Liver (tissue), 8 donors: ENCODE measurements at regions not wholly inside any gene's neighbourhood (a gene's known extent, or its start where the extent isn't known, plus 50 kb on each side); places are given as distances from the start of the nearest gene placed in this dataset.

Experiments
- DNase-seq: peaks from one replicate; pipeline ENCODE4 v3.0.0-alpha.2; 2017; ENCODE audit warnings: low spot score
- H3K27ac ChIP-seq, 2 donors: one replicate each; pipeline ENCODE4 v1.7.0; 2013; ENCODE audit warnings: inconsistent platforms in 2 of 2, low read length in 2 of 2, control low read depth in 1 of 2, low read depth in 1 of 2, mild to moderate bottlenecking in 1 of 2
- H3K27me3 ChIP-seq, 4 donors: one replicate each; pipeline versions ENCODE4 v1.6.1 to v1.7.0; 2013; ENCODE audit warnings: low read length in 3 of 4, inconsistent platforms in 1 of 4, mild to moderate bottlenecking in 1 of 4, moderate library complexity in 1 of 4; ENCODE audit not compliant: control insufficient read depth in 4 of 4, insufficient read depth in 4 of 4
- H3K36me3 ChIP-seq, 4 donors: one replicate each; pipeline versions ENCODE4 v1.6.1 to v1.7.0; 2013; ENCODE audit warnings: low read length in 3 of 4, mild to moderate bottlenecking in 3 of 4, low read depth in 1 of 4, moderate library complexity in 1 of 4; ENCODE audit not compliant: control insufficient read depth in 4 of 4, insufficient read depth in 3 of 4
- H3K4me1 ChIP-seq, 4 donors: one replicate each; pipeline versions ENCODE4 v1.6.1 to v1.7.0; 2013; ENCODE audit warnings: low read length in 3 of 4, mild to moderate bottlenecking in 3 of 4, moderate library complexity in 1 of 4; ENCODE audit not compliant: control insufficient read depth in 4 of 4, insufficient read depth in 4 of 4
- H3K4me3 ChIP-seq, 3 donors: one replicate each; pipeline versions ENCODE4 v1.6.1 to v1.7.0; 2013; ENCODE audit warnings: low read length in 3 of 3, control low read depth in 1 of 3, low read depth in 1 of 3, mild to moderate bottlenecking in 1 of 3
- H3K9ac ChIP-seq, 2 donors: one replicate each; pipeline ENCODE4 v1.7.0; 2013; ENCODE audit warnings: low read length in 2 of 2, mild to moderate bottlenecking in 2 of 2, moderate library complexity in 2 of 2, control low read depth in 1 of 2, low read depth in 1 of 2
- H3K9me3 ChIP-seq, 4 donors: one replicate each; pipeline versions ENCODE4 v1.6.1 to v1.7.0; 2013; ENCODE audit warnings: low read length in 3 of 4; ENCODE audit not compliant: control insufficient read depth in 4 of 4
- EGR1 ChIP-seq, 2 donors: IDR thresholded peaks; 2 replicates each; pipeline ENCODE4 v1.6.1; 2016 to 2018; ENCODE audit warnings: antibody characterized with exemption in 2 of 2, low read depth in 2 of 2
- FOXA1 ChIP-seq: IDR thresholded peaks from 2 replicates; pipeline ENCODE4 v1.6.1; 2016; ENCODE audit warnings: antibody characterized with exemption
- FOXA2 ChIP-seq: IDR thresholded peaks from 2 replicates; pipeline ENCODE4 v1.6.1; 2016; ENCODE audit warnings: antibody characterized with exemption
- GABPA ChIP-seq, 2 donors: IDR thresholded peaks in 1 of 2; conservative IDR thresholded peaks in 1 of 2; 2 replicates each; pipeline ENCODE4 v1.6.1; 2016; ENCODE audit warnings: antibody characterized with exemption in 2 of 2, mild to moderate bottlenecking in 1 of 2, moderate library complexity in 1 of 2
- HNF4A ChIP-seq, 2 donors: conservative IDR thresholded peaks; 2 replicates each; pipeline ENCODE4 v1.6.1; 2016; ENCODE audit warnings: antibody characterized with exemption in 2 of 2, mild to moderate bottlenecking in 2 of 2
- HNF4G ChIP-seq: IDR thresholded peaks from 2 replicates; pipeline ENCODE4 v1.6.1; 2016; ENCODE audit warnings: antibody characterized with exemption
- JUND ChIP-seq, 2 donors: IDR thresholded peaks; 2 replicates each; pipeline ENCODE4 v1.6.1; 2016; ENCODE audit warnings: antibody characterized with exemption in 2 of 2
- NR2F2 ChIP-seq: IDR thresholded peaks from 2 replicates; pipeline ENCODE4 v1.6.1; 2016; ENCODE audit warnings: antibody characterized with exemption
- RAD21 ChIP-seq, 2 donors: IDR thresholded peaks; 2 replicates each; pipeline ENCODE4 v1.6.1; 2016; ENCODE audit warnings: antibody characterized with exemption in 2 of 2, mild to moderate bottlenecking in 2 of 2
- RXRA ChIP-seq, 2 donors: IDR thresholded peaks; 2 replicates each; pipeline ENCODE4 v1.6.1; 2017 to 2018; ENCODE audit warnings: antibody characterized with exemption in 2 of 2, mild to moderate bottlenecking in 1 of 2
- SP1 ChIP-seq: IDR thresholded peaks from 2 replicates; pipeline ENCODE4 v1.6.1; 2018; ENCODE audit warnings: antibody characterized with exemption, mild to moderate bottlenecking
- TAF1 ChIP-seq: conservative IDR thresholded peaks from 2 replicates; pipeline ENCODE4 v1.6.1; 2016; ENCODE audit warnings: antibody characterized with exemption, mild to moderate bottlenecking
- YY1 ChIP-seq: IDR thresholded peaks from 2 replicates; pipeline ENCODE4 v1.6.1; 2016; ENCODE audit warnings: antibody characterized with exemption, mild to moderate bottlenecking
- WGBS: extraction: QIAGEN DNeasy Blood & Tissue Kit; methylation state at CpG from one replicate; pipeline ENCODE4 v1.1.7; 2013; 5-methylcytosine and 5-hydroxymethylcytosine counted together
- TF ChIP-seq, protein P1 (sequence below): IDR thresholded peaks from 2 replicates; pipeline ENCODE4 v1.6.1; 2016; ENCODE audit warnings: antibody characterized with exemption
- TF ChIP-seq, protein P2 (sequence below): IDR thresholded peaks from 2 replicates; pipeline ENCODE4 v1.6.1; 2016; ENCODE audit warnings: antibody characterized with exemption, mild to moderate bottlenecking
- TF ChIP-seq, protein P3 (sequence below): IDR thresholded peaks from 2 replicates; pipeline ENCODE4 v1.6.1; 2016; ENCODE audit warnings: antibody characterized with exemption
- TF ChIP-seq, protein P4 (sequence below): IDR thresholded peaks from 2 replicates; pipeline ENCODE4 v1.6.1; 2016; ENCODE audit warnings: antibody characterized with exemption
- TF ChIP-seq, protein P5 (sequence below): fragments of 150-350 bp; IDR thresholded peaks from 2 replicates; pipeline ENCODE4 v1.5.1; 2017; ENCODE audit warnings: improper control_type of control experiment, low read depth, low read length; ENCODE audit not compliant: missing input control
- donor health status: healthy.
- donor health status: healthy.
- donor health status: healthy.
- donor health status: healthy.
- donor health status: healthy.

DNA sequence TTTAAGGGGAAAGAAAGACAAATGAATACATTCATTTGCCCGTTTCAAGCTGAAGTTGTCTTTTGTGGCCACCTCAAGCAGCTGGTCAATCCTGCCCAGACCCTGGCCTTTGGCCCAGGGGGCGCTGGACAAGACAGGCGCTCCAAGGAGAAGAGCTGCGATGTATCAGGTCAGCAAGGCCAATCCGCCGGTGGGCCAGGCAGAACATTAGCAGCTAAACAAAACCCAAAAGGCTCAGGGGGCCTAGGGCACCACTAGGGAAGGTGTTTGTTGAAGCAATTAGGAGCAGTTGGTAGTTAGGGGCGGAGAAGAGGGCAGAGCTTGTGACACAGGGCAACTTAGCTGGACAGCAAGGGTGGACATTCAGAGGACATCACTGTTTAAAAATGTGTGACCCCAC, 60.8 kb upstream of the TMEM33 start:
- Histone ChIP-seq H3K36me3 (no peaks in the 10 kb centered on the region), H3K4me3 (no peak overlapping the region), H3K27me3 (peaks cover 0 to 5% (median 2%) of the 10 kb centered on the region in 4 donors), H3K4me1 (peaks cover 0 to 7% (median 4%) of the 10 kb centered on the region in 4 donors), H3K9ac (no peak overlapping the region), H3K27ac (no peak overlapping the region), H3K9me3 (peaks cover 0 to 4% (median 0%) of the 10 kb centered on the region in 4 donors)
- DNase-seq: no peak
- no peak for TF ChIP-seq NR2F2
- no peak for TF ChIP-seq EGR1 (IDR thresholded peaks at IDR 0.05; ENCODE audit: low read depth in 2 of 2)
- TF ChIP-seq, protein P1, sequence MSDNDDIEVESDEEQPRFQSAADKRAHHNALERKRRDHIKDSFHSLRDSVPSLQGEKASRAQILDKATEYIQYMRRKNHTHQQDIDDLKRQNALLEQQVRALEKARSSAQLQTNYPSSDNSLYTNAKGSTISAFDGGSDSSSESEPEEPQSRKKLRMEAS: no peak
- TF ChIP-seq SP1: no peak
- no peak for TF ChIP-seq RAD21 (IDR thresholded peaks at IDR 0.05)
- no peak for TF ChIP-seq RXRA (IDR thresholded peaks at IDR 0.05)
- TF ChIP-seq TAF1: no peak
- TF ChIP-seq, protein P2, sequence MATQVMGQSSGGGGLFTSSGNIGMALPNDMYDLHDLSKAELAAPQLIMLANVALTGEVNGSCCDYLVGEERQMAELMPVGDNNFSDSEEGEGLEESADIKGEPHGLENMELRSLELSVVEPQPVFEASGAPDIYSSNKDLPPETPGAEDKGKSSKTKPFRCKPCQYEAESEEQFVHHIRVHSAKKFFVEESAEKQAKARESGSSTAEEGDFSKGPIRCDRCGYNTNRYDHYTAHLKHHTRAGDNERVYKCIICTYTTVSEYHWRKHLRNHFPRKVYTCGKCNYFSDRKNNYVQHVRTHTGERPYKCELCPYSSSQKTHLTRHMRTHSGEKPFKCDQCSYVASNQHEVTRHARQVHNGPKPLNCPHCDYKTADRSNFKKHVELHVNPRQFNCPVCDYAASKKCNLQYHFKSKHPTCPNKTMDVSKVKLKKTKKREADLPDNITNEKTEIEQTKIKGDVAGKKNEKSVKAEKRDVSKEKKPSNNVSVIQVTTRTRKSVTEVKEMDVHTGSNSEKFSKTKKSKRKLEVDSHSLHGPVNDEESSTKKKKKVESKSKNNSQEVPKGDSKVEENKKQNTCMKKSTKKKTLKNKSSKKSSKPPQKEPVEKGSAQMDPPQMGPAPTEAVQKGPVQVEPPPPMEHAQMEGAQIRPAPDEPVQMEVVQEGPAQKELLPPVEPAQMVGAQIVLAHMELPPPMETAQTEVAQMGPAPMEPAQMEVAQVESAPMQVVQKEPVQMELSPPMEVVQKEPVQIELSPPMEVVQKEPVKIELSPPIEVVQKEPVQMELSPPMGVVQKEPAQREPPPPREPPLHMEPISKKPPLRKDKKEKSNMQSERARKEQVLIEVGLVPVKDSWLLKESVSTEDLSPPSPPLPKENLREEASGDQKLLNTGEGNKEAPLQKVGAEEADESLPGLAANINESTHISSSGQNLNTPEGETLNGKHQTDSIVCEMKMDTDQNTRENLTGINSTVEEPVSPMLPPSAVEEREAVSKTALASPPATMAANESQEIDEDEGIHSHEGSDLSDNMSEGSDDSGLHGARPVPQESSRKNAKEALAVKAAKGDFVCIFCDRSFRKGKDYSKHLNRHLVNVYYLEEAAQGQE: no peak
- no peak for TF ChIP-seq FOXA1
- TF ChIP-seq HNF4A (conservative IDR thresholded peaks at IDR 0.05): no peak
- TF ChIP-seq, protein P3, sequence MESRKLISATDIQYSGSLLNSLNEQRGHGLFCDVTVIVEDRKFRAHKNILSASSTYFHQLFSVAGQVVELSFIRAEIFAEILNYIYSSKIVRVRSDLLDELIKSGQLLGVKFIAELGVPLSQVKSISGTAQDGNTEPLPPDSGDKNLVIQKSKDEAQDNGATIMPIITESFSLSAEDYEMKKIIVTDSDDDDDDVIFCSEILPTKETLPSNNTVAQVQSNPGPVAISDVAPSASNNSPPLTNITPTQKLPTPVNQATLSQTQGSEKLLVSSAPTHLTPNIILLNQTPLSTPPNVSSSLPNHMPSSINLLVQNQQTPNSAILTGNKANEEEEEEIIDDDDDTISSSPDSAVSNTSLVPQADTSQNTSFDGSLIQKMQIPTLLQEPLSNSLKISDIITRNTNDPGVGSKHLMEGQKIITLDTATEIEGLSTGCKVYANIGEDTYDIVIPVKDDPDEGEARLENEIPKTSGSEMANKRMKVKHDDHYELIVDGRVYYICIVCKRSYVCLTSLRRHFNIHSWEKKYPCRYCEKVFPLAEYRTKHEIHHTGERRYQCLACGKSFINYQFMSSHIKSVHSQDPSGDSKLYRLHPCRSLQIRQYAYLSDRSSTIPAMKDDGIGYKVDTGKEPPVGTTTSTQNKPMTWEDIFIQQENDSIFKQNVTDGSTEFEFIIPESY: no peak
- no peak for TF ChIP-seq FOXA2
- TF ChIP-seq YY1: no peak
- TF ChIP-seq JUND (IDR thresholded peaks at IDR 0.05): no peak
- TF ChIP-seq GABPA (IDR thresholded peaks at IDR 0.05 in 1 of 2, conservative IDR thresholded peaks at IDR 0.05 in 1 of 2): no peak
- TF ChIP-seq, protein P4, sequence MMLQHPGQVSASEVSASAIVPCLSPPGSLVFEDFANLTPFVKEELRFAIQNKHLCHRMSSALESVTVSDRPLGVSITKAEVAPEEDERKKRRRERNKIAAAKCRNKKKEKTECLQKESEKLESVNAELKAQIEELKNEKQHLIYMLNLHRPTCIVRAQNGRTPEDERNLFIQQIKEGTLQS: no peak
- TF ChIP-seq, protein P5, sequence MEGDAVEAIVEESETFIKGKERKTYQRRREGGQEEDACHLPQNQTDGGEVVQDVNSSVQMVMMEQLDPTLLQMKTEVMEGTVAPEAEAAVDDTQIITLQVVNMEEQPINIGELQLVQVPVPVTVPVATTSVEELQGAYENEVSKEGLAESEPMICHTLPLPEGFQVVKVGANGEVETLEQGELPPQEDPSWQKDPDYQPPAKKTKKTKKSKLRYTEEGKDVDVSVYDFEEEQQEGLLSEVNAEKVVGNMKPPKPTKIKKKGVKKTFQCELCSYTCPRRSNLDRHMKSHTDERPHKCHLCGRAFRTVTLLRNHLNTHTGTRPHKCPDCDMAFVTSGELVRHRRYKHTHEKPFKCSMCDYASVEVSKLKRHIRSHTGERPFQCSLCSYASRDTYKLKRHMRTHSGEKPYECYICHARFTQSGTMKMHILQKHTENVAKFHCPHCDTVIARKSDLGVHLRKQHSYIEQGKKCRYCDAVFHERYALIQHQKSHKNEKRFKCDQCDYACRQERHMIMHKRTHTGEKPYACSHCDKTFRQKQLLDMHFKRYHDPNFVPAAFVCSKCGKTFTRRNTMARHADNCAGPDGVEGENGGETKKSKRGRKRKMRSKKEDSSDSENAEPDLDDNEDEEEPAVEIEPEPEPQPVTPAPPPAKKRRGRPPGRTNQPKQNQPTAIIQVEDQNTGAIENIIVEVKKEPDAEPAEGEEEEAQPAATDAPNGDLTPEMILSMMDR: no peak
- no peak for TF ChIP-seq HNF4G
- WGBS: 66% methylated on average over 7 of the region's 7 CpGs
